ENCODE measurements at regions not wholly inside any gene's neighbourhood (a gene's known extent, or its start where the extent isn't known, plus 50 kb on each side); places are given as distances from the start of the nearest gene placed in this dataset.

DNA sequence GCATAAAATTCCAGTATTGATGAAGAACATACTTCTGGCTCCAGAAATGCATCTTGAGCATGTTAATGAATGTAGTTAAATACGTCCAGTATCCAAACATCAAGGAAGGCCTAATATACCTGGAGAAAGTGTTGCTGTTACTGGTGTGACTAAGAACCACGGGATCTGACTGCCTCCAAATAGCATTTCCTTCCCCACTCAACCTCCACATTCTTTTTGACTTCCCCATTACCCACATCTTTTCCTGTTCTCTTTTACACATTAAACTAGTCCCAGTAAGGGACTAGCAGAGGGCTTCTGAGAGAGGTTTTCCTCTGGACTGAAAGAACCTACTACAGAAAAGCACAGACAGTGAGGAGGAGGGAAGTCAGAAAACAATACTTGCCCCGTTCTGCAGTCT lies 482.8 kb upstream of the HTR2C start:
- TF ChIP-seq ZNF8 (CRISPR knock-in tag; IDR thresholded peaks at IDR 0.05) (no peak), BACH2 (CRISPR knock-in tag; IDR thresholded peaks at IDR 0.05; ENCODE audit: borderline replicate concordance) (no peak), SNAI2 (CRISPR knock-in tag; IDR thresholded peaks at IDR 0.05) (no peak), OSR1 (CRISPR knock-in tag; IDR thresholded peaks at IDR 0.05) (no peak), ZFP30 (CRISPR knock-in tag; IDR thresholded peaks at IDR 0.05) (no peak), ISL1 (CRISPR knock-in tag; IDR thresholded peaks at IDR 0.05) (no peak), TOX (CRISPR knock-in tag; IDR thresholded peaks at IDR 0.05; ENCODE audit: borderline replicate concordance) (no peak), TCF4 (CRISPR knock-in tag; IDR thresholded peaks at IDR 0.05; ENCODE audit: borderline replicate concordance) (no peak), ZC3H10 (CRISPR knock-in tag; IDR thresholded peaks at IDR 0.05) (no peak), GLIS3 (CRISPR knock-in tag; IDR thresholded peaks at IDR 0.05) (no peak), ZNF70 (CRISPR knock-in tag; IDR thresholded peaks at IDR 0.05) (no peak), ESRRG (CRISPR knock-in tag; IDR thresholded peaks at IDR 0.05) (no peak), ARNTL (CRISPR knock-in tag; IDR thresholded peaks at IDR 0.05; ENCODE audit: borderline replicate concordance, low read depth) (no peak)
- ATAC-seq = no peak

DNA sequence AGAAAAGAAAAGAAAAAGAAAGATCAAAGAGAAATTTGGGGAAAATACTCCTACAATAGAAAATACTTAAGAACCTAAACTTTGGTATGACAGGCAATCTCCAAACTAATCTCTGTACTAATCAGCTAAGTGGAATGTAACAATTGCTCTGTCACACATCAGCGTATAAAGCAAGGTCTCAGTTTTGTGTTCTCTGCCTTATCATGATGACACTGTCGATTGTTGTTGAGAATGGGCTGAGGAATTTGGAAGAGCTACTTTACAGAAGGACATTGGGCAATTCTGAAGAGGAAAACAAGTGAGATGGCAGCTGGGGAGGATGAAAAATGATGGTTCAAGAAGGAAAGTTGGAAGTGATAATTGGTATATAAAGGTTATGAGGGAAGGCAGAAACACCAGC lies 486.0 kb upstream of the HTR2C start:
- ATAC-seq = no peak
- TF ChIP-seq ZNF565 (CRISPR knock-in tag; conservative IDR thresholded peaks at IDR 0.05; ENCODE audit: low read depth) (no peak), SNAI2 (CRISPR knock-in tag; IDR thresholded peaks at IDR 0.05) (no peak), ZNF70 (CRISPR knock-in tag; IDR thresholded peaks at IDR 0.05) (no peak), BACH2 (CRISPR knock-in tag; IDR thresholded peaks at IDR 0.05; ENCODE audit: borderline replicate concordance) (no peak), TOX (CRISPR knock-in tag; IDR thresholded peaks at IDR 0.05; ENCODE audit: borderline replicate concordance) (no peak), ZNF8 (CRISPR knock-in tag; IDR thresholded peaks at IDR 0.05) (no peak), RARB (CRISPR knock-in tag; IDR thresholded peaks at IDR 0.05) (no peak), OSR1 (CRISPR knock-in tag; IDR thresholded peaks at IDR 0.05) (no peak), CSDC2 (CRISPR knock-in tag; IDR thresholded peaks at IDR 0.05) (no peak), ZC3H10 (CRISPR knock-in tag; IDR thresholded peaks at IDR 0.05) (no peak), ZFP30 (CRISPR knock-in tag; IDR thresholded peaks at IDR 0.05) (no peak), ARNTL (CRISPR knock-in tag; IDR thresholded peaks at IDR 0.05; ENCODE audit: borderline replicate concordance, low read depth) (no peak), ZFP3 (CRISPR knock-in tag; IDR thresholded peaks at IDR 0.05) (no peak), TCF4 (CRISPR knock-in tag; IDR thresholded peaks at IDR 0.05; ENCODE audit: borderline replicate concordance) (no peak), ISL1 (CRISPR knock-in tag; IDR thresholded peaks at IDR 0.05) (no peak), GLIS3 (CRISPR knock-in tag; IDR thresholded peaks at IDR 0.05) (no peak)
- TF ChIP-seq, protein P1, sequence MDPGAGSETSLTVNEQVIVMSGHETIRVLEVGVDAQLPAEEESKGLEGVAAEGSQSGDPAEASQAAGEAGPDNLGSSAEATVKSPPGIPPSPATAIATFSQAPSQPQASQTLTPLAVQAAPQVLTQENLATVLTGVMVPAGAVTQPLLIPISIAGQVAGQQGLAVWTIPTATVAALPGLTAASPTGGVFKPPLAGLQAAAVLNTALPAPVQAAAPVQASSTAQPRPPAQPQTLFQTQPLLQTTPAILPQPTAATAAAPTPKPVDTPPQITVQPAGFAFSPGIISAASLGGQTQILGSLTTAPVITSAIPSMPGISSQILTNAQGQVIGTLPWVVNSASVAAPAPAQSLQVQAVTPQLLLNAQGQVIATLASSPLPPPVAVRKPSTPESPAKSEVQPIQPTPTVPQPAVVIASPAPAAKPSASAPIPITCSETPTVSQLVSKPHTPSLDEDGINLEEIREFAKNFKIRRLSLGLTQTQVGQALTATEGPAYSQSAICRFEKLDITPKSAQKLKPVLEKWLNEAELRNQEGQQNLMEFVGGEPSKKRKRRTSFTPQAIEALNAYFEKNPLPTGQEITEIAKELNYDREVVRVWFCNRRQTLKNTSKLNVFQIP (CRISPR knock-in tag; IDR thresholded peaks at IDR 0.05; ENCODE audit: borderline replicate concordance, low read depth) = no peak
- TF ChIP-seq, protein P2, sequence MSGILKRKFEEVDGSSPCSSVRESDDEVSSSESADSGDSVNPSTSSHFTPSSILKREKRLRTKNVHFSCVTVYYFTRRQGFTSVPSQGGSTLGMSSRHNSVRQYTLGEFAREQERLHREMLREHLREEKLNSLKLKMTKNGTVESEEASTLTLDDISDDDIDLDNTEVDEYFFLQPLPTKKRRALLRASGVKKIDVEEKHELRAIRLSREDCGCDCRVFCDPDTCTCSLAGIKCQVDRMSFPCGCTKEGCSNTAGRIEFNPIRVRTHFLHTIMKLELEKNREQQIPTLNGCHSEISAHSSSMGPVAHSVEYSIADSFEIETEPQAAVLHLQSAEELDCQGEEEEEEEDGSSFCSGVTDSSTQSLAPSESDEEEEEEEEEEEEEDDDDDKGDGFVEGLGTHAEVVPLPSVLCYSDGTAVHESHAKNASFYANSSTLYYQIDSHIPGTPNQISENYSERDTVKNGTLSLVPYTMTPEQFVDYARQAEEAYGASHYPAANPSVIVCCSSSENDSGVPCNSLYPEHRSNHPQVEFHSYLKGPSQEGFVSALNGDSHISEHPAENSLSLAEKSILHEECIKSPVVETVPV (CRISPR knock-in tag; IDR thresholded peaks at IDR 0.05) = no peak
- TF ChIP-seq, protein P3, sequence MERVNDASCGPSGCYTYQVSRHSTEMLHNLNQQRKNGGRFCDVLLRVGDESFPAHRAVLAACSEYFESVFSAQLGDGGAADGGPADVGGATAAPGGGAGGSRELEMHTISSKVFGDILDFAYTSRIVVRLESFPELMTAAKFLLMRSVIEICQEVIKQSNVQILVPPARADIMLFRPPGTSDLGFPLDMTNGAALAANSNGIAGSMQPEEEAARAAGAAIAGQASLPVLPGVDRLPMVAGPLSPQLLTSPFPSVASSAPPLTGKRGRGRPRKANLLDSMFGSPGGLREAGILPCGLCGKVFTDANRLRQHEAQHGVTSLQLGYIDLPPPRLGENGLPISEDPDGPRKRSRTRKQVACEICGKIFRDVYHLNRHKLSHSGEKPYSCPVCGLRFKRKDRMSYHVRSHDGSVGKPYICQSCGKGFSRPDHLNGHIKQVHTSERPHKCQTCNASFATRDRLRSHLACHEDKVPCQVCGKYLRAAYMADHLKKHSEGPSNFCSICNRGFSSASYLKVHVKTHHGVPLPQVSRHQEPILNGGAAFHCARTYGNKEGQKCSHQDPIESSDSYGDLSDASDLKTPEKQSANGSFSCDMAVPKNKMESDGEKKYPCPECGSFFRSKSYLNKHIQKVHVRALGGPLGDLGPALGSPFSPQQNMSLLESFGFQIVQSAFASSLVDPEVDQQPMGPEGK (CRISPR knock-in tag; IDR thresholded peaks at IDR 0.05; ENCODE audit: borderline replicate concordance) = no peak
- TF ChIP-seq, protein P4, sequence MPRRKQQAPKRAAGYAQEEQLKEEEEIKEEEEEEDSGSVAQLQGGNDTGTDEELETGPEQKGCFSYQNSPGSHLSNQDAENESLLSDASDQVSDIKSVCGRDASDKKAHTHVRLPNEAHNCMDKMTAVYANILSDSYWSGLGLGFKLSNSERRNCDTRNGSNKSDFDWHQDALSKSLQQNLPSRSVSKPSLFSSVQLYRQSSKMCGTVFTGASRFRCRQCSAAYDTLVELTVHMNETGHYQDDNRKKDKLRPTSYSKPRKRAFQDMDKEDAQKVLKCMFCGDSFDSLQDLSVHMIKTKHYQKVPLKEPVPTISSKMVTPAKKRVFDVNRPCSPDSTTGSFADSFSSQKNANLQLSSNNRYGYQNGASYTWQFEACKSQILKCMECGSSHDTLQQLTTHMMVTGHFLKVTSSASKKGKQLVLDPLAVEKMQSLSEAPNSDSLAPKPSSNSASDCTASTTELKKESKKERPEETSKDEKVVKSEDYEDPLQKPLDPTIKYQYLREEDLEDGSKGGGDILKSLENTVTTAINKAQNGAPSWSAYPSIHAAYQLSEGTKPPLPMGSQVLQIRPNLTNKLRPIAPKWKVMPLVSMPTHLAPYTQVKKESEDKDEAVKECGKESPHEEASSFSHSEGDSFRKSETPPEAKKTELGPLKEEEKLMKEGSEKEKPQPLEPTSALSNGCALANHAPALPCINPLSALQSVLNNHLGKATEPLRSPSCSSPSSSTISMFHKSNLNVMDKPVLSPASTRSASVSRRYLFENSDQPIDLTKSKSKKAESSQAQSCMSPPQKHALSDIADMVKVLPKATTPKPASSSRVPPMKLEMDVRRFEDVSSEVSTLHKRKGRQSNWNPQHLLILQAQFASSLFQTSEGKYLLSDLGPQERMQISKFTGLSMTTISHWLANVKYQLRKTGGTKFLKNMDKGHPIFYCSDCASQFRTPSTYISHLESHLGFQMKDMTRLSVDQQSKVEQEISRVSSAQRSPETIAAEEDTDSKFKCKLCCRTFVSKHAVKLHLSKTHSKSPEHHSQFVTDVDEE (CRISPR knock-in tag; IDR thresholded peaks at IDR 0.05) = no peak

DNA sequence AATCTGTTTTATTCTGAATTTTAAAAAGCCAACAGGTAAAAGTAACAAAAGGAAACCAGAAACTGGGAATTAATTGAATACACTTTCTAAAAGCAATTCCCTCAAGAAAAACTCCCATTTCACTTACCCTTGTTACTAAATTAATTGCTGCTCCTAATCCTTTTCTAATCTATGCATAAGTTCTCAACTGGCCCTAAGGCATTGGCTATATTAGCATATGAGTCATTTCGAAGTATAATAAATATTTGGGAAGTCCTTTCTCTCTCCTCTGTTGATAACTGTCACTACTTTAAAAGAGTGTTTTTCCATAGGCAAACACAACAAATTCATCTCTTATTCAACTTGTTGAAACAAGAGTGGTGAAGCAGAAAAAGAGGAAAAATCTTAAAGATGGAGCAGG lies 486.5 kb upstream of the HTR2C start:
- no peak for ATAC-seq

More for the DNA sequence above, 486.5 kb upstream of the HTR2C start:
- no peak for TF ChIP-seq SNAI2 (CRISPR knock-in tag; IDR thresholded peaks at IDR 0.05)
- TF ChIP-seq ZFP30 (CRISPR knock-in tag; IDR thresholded peaks at IDR 0.05) = no peak
- no peak for TF ChIP-seq ZNF8 (CRISPR knock-in tag; IDR thresholded peaks at IDR 0.05)
- TF ChIP-seq ARNTL (CRISPR knock-in tag; IDR thresholded peaks at IDR 0.05; ENCODE audit: borderline replicate concordance, low read depth) = no peak
- no peak for TF ChIP-seq ZNF565 (CRISPR knock-in tag; conservative IDR thresholded peaks at IDR 0.05; ENCODE audit: low read depth)
- TF ChIP-seq, protein P3 (CRISPR knock-in tag; IDR thresholded peaks at IDR 0.05; ENCODE audit: borderline replicate concordance) = no peak

Data from SK-N-SH treated with all-trans-retinoic acid at 6 μM for 48 hours (cell line).